CD14-positive monocyte (primary cell): ENCODE measurements at regions not wholly inside any gene's neighbourhood (a gene's known extent, or its start where the extent isn't known, plus 50 kb on each side); places are given as distances from the start of the nearest gene placed in this dataset.

ENCODE experiments used
- DNase-seq, 3 donors: peaks; one replicate each; pipeline ENCODE4 v3.0.0-alpha.2; 2011 to 2022
- H2AFZ ChIP-seq: 2 replicates; pipeline ENCODE4 v1.6.0; 2012; ENCODE audit warnings: mild to moderate bottlenecking, low read depth, low read length, inconsistent platforms; ENCODE audit not compliant: insufficient read depth, poor library complexity, severe bottlenecking
- H3K27ac ChIP-seq, 2 donors: 1 replicate in 1 of 2; 2 replicates in 1 of 2; pipeline ENCODE4 v1.5.1; 2012 to 2013; ENCODE audit warnings: low read length in 2 of 2, control low read depth in 1 of 2, inconsistent platforms in 1 of 2, low read depth in 1 of 2, mild to moderate bottlenecking in 1 of 2
- H3K27me3 ChIP-seq, 2 donors: one replicate each; pipeline versions ENCODE4 v1.6.0 to v1.6.1; 2011 to 2013; ENCODE audit warnings: low read length in 2 of 2; ENCODE audit not compliant: control insufficient read depth in 2 of 2, insufficient read depth in 2 of 2
- H3K36me3 ChIP-seq, 2 donors: replicated peaks in 1 of 2; 1 replicate in 1 of 2; 2 replicates in 1 of 2; pipeline versions ENCODE4 v1.5.1 to v1.6.1; 2012 to 2013; ENCODE audit warnings: low read length in 2 of 2, control low read depth in 1 of 2, inconsistent platforms in 1 of 2, mild to moderate bottlenecking in 1 of 2; ENCODE audit not compliant: insufficient read depth in 2 of 2, control insufficient read depth in 1 of 2
- H3K4me1 ChIP-seq, 2 donors: 1 replicate in 1 of 2; 2 replicates in 1 of 2; pipeline versions ENCODE4 v1.5.1 to v1.6.1; 2012 to 2013; ENCODE audit warnings: low read length in 2 of 2, control low read depth in 1 of 2, inconsistent platforms in 1 of 2, mild to moderate bottlenecking in 1 of 2, moderate library complexity in 1 of 2; ENCODE audit not compliant: insufficient read depth in 2 of 2, control insufficient read depth in 1 of 2
- H3K4me2 ChIP-seq: replicated peaks from 2 replicates; pipeline ENCODE3; 2012; ENCODE audit warnings: low read length, moderate library complexity, mild to moderate bottlenecking; ENCODE audit not compliant: poor library complexity, severe bottlenecking; ENCODE audit errors: extremely low read depth
- H3K4me3 ChIP-seq, 3 experiments: fragments of 200-600 bp in 1 of 3; sonication (generic) in 1 of 3; replicated peaks in 1 of 3; 1 replicate in 2 of 3; 2 replicates in 1 of 3; pipeline ENCODE4 v1.5.1; 2011 to 2013; ENCODE audit warnings: low read length in 3 of 3, mild to moderate bottlenecking in 3 of 3, control low read depth in 2 of 3, low read depth in 2 of 3, inconsistent platforms in 1 of 3, moderate library complexity in 1 of 3
- H3K79me2 ChIP-seq: 2 replicates; pipeline ENCODE4 v1.6.0; 2012; ENCODE audit warnings: mild to moderate bottlenecking, control low read depth, inconsistent platforms, low read length, moderate library complexity; ENCODE audit not compliant: insufficient read depth
- H3K9ac ChIP-seq: 2 replicates; pipeline ENCODE4 v1.6.0; 2017; ENCODE audit warnings: low read length, mild to moderate bottlenecking; ENCODE audit not compliant: insufficient read depth, poor library complexity, severe bottlenecking
- H3K9me3 ChIP-seq, 2 donors: replicated peaks in 1 of 2; 1 replicate in 1 of 2; 2 replicates in 1 of 2; pipeline versions ENCODE4 v1.5.1 to v1.6.1; 2012 to 2013; ENCODE audit warnings: low read length in 2 of 2, control low read depth in 1 of 2; ENCODE audit not compliant: control insufficient read depth in 1 of 2, insufficient read depth in 1 of 2
- H4K20me1 ChIP-seq: 2 replicates; pipeline ENCODE4 v1.6.0; 2012; ENCODE audit warnings: mild to moderate bottlenecking, low read length, control low read depth, moderate library complexity; ENCODE audit not compliant: insufficient read depth
- H3K27ac Mint-ChIP-seq, 7 donors: one replicate each; pipeline ENCODE4 v1.8.0; 2020; ENCODE audit warnings: mild to moderate bottlenecking in 7 of 7, mixed read lengths in 7 of 7, moderate library complexity in 6 of 7, inconsistent platforms in 2 of 7
- H3K27me3 Mint-ChIP-seq, 3 donors: one replicate each; pipeline ENCODE4 v1.8.0; 2021 to 2022; ENCODE audit warnings: low read depth in 3 of 3, mild to moderate bottlenecking in 3 of 3, mixed read lengths in 3 of 3, moderate library complexity in 3 of 3, inconsistent platforms in 1 of 3
- H3K36me3 Mint-ChIP-seq, 2 donors: one replicate each; pipeline ENCODE4 v1.8.0; 2020; ENCODE audit warnings: mixed read lengths in 2 of 2, inconsistent platforms in 1 of 2, mild to moderate bottlenecking in 1 of 2
- H3K4me1 Mint-ChIP-seq: one replicate; pipeline ENCODE4 v1.8.0; 2020; ENCODE audit warnings: mild to moderate bottlenecking, mixed read lengths
- H3K4me3 Mint-ChIP-seq, 2 donors: one replicate each; pipeline ENCODE4 v1.8.0; 2020; ENCODE audit warnings: mild to moderate bottlenecking in 2 of 2, mixed read lengths in 2 of 2, moderate library complexity in 1 of 2
- H3K9me3 Mint-ChIP-seq, 7 donors: one replicate each; pipeline ENCODE4 v1.8.0; 2020 to 2022; ENCODE audit warnings: mixed read lengths in 7 of 7, mild to moderate bottlenecking in 6 of 7, moderate library complexity in 6 of 7, inconsistent platforms in 2 of 7
- WGBS: methylation state at CpG from one replicate; pipeline ENCODE4 v1.1.5; 2013; ENCODE audit warnings: missing lambda C conversion rate; ENCODE audit not compliant: insufficient coverage; 5-methylcytosine and 5-hydroxymethylcytosine counted together
- intact Hi-C, 2 donors: fragments of 100-400 bp; cut with micrococcal nuclease; formaldehyde crosslinking; loops; one replicate each; pipeline versions ENCODE4 v1.15.0 to v1.15.1; 2023
- TF ChIP-seq, protein P1 (sequence below): fragments of 200-600 bp; IDR thresholded peaks from one replicate; pipeline ENCODE4 v1.8.0; 2022; ENCODE audit warnings: antibody characterized with exemption, mild to moderate bottlenecking

DNA sequence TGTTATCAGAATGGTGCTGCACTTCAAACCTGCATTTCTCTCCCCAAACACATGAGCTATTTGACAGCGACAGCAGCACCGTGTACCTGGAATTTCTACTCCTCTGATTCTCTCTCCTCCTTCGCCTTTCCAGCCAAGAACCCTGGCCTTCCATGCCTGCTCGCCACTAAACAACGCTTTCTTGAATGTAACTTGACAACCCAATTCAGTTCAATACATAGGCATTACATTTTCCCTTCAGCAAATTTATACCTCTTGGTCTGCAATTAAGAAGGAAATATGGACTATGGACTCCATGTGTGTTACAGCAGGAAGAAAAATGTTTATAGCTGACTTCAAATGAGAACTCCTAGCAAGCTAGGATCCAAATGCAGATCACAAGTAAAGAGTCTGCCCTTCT lies 162.6 kb upstream of the AUTS2 start:
- Mint-ChIP-seq H3K27ac (no peak overlapping the region), H3K27me3 (peaks cover 2 to 14% (median 7%) of the 10 kb centered on the region in 3 donors), H3K4me1 (peaks cover 28% of the 10 kb centered on the region), H3K36me3 (no peaks in the 10 kb centered on the region), H3K4me3 (no peak overlapping the region), H3K9me3 (peaks cover 0 to 9% (median 2%) of the 10 kb centered on the region in 7 donors)
- intact Hi-C loops: no loop called here
- TF ChIP-seq, protein P1, sequence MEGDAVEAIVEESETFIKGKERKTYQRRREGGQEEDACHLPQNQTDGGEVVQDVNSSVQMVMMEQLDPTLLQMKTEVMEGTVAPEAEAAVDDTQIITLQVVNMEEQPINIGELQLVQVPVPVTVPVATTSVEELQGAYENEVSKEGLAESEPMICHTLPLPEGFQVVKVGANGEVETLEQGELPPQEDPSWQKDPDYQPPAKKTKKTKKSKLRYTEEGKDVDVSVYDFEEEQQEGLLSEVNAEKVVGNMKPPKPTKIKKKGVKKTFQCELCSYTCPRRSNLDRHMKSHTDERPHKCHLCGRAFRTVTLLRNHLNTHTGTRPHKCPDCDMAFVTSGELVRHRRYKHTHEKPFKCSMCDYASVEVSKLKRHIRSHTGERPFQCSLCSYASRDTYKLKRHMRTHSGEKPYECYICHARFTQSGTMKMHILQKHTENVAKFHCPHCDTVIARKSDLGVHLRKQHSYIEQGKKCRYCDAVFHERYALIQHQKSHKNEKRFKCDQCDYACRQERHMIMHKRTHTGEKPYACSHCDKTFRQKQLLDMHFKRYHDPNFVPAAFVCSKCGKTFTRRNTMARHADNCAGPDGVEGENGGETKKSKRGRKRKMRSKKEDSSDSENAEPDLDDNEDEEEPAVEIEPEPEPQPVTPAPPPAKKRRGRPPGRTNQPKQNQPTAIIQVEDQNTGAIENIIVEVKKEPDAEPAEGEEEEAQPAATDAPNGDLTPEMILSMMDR: no peak
- Histone ChIP-seq H3K9me3 (no peaks in the 10 kb centered on the region), H3K27ac (no peak overlapping the region), H4K20me1 (no peaks in the 10 kb centered on the region), H2AFZ (no peak overlapping the region), H3K4me3 (no peak overlapping the region), H3K27me3 (no peaks in the 10 kb centered on the region), H3K36me3 (no peaks in the 10 kb centered on the region), H3K79me2 (no peaks in the 10 kb centered on the region), H3K9ac (no peak overlapping the region), H3K4me2 (no peak overlapping the region), H3K4me1 (peaks cover 4 to 6% of the 10 kb centered on the region in 2 donors)
- DNase-seq: no peak
- WGBS: 100% methylated on average over 2 of the region's 5 CpGs

- no peak for DNase-seq
- no peak overlapping the region for H2AFZ ChIP-seq
- no CpG with 5 or more reads among the region's 1 CpG for whole genome bisulfite sequencing
Observed at GRCh38 chr7:69436946-69437345, 161.3 kb upstream of the AUTS2 start.

More at GRCh38 chr7:69436946-69437345, 161.3 kb upstream of the AUTS2 start:
- H3K9me3 ChIP-seq: no peaks in the 10 kb centered on the region
- H3K4me2 ChIP-seq: no peak overlapping the region
- H4K20me1 ChIP-seq: no peaks in the 10 kb centered on the region
- Mint-ChIP-seq H3K36me3 (no peaks in the 10 kb centered on the region), H3K27ac (no peak overlapping the region), H3K4me3 (no peak overlapping the region), H3K9me3 (peaks cover 2 to 19% (median 5%) of the 10 kb centered on the region in 7 donors), H3K27me3 (peaks cover 2 to 3% (median 2%) of the 10 kb centered on the region in 3 donors), H3K4me1 (peaks cover 17% of the 10 kb centered on the region)
- no peaks in the 10 kb centered on the region for H3K79me2 ChIP-seq
- no peaks in the 10 kb centered on the region for H3K36me3 ChIP-seq
- intact Hi-C loops: no loop called here
- no peak overlapping the region for H3K27ac ChIP-seq
- no peaks in the 10 kb centered on the region for H3K27me3 ChIP-seq
- TF ChIP-seq, protein P1: no peak
- no peaks in the 10 kb centered on the region for H3K4me1 ChIP-seq
- no peak overlapping the region for H3K4me3 ChIP-seq
- no peak overlapping the region for H3K9ac ChIP-seq
